ENCODE measurements at regions not wholly inside any gene's neighbourhood (a gene's known extent, or its start where the extent isn't known, plus 50 kb on each side); places are given as distances from the start of the nearest gene placed in this dataset.
"Not testable (repeated sequence)": the region's sequence is repeated elsewhere in the genome, so short reads cannot be mapped to it uniquely, and the experiment has no call there.

DNA sequence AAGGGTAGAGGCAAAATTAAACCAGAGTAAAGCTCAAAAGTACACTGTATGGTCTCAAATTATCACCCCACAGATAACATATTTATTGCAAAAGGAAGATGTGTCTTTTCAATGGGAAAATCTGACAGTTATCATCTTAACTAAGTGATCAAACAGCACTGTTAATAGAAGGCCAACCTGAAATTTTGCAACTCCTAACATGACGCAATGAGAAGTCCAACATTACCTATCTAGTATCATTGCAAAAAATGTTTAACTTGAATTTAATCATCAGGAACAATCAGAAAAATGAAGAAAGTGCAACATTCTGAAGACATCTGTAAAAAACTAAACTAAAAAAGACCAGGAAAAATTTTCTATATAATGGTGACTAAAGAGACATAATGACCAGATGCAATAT lies 156.7 kb upstream of the POGK start:
- Histone ChIP-seq H3K9ac (ENCODE audit: low read length) (no peak overlapping the region), H3K27ac (ENCODE audit: low read length) (no peak overlapping the region), H2AFZ (ENCODE audit: low read depth, low read length) (no peak overlapping the region), H3K4me2 (ENCODE audit: low read length) (no peak overlapping the region), H3K79me2 (replicated peaks; ENCODE audit: insufficient read depth, low read length) (no peaks in the 10 kb centered on the region), H3K36me3 (ENCODE audit: insufficient read depth, low read length) (no peaks in the 10 kb centered on the region), H4K20me1 (ENCODE audit: insufficient read depth) (no peaks in the 10 kb centered on the region), H3F3A (ENCODE audit: insufficient read depth, low read length, poor library complexity, severe bottlenecking) (no peaks in the 10 kb centered on the region), H3K9me3 (ENCODE audit: low read length) (no peaks in the 10 kb centered on the region), H3K4me3 (ENCODE audit: low read length) (no peak overlapping the region), H3K27me3 (ENCODE audit: insufficient read depth, low read depth, low read length) (no peaks in the 10 kb centered on the region), H3K9me2 (ENCODE audit: insufficient read depth, low read length) (no peaks in the 10 kb centered on the region)
- no peak for TF ChIP-seq MXI1 (conservative IDR thresholded peaks at IDR 0.05; ENCODE audit: poor library complexity, severe bottlenecking)
- no peak for TF ChIP-seq SMC3 (conservative IDR thresholded peaks at IDR 0.05; ENCODE audit: poor library complexity)
- TF ChIP-seq, protein P1, sequence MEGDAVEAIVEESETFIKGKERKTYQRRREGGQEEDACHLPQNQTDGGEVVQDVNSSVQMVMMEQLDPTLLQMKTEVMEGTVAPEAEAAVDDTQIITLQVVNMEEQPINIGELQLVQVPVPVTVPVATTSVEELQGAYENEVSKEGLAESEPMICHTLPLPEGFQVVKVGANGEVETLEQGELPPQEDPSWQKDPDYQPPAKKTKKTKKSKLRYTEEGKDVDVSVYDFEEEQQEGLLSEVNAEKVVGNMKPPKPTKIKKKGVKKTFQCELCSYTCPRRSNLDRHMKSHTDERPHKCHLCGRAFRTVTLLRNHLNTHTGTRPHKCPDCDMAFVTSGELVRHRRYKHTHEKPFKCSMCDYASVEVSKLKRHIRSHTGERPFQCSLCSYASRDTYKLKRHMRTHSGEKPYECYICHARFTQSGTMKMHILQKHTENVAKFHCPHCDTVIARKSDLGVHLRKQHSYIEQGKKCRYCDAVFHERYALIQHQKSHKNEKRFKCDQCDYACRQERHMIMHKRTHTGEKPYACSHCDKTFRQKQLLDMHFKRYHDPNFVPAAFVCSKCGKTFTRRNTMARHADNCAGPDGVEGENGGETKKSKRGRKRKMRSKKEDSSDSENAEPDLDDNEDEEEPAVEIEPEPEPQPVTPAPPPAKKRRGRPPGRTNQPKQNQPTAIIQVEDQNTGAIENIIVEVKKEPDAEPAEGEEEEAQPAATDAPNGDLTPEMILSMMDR (IDR thresholded peaks at IDR 0.05; ENCODE audit: poor library complexity, severe bottlenecking): no peak
- TF ChIP-seq RAD21 (conservative IDR thresholded peaks at IDR 0.05): no peak
- no peak for TF ChIP-seq EZH2 (IDR thresholded peaks at IDR 0.05; ENCODE audit: borderline replicate concordance, insufficient read depth, low read length, poor library complexity, severe bottlenecking)
- TF ChIP-seq, protein P2, sequence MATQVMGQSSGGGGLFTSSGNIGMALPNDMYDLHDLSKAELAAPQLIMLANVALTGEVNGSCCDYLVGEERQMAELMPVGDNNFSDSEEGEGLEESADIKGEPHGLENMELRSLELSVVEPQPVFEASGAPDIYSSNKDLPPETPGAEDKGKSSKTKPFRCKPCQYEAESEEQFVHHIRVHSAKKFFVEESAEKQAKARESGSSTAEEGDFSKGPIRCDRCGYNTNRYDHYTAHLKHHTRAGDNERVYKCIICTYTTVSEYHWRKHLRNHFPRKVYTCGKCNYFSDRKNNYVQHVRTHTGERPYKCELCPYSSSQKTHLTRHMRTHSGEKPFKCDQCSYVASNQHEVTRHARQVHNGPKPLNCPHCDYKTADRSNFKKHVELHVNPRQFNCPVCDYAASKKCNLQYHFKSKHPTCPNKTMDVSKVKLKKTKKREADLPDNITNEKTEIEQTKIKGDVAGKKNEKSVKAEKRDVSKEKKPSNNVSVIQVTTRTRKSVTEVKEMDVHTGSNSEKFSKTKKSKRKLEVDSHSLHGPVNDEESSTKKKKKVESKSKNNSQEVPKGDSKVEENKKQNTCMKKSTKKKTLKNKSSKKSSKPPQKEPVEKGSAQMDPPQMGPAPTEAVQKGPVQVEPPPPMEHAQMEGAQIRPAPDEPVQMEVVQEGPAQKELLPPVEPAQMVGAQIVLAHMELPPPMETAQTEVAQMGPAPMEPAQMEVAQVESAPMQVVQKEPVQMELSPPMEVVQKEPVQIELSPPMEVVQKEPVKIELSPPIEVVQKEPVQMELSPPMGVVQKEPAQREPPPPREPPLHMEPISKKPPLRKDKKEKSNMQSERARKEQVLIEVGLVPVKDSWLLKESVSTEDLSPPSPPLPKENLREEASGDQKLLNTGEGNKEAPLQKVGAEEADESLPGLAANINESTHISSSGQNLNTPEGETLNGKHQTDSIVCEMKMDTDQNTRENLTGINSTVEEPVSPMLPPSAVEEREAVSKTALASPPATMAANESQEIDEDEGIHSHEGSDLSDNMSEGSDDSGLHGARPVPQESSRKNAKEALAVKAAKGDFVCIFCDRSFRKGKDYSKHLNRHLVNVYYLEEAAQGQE (IDR thresholded peaks at IDR 0.05; ENCODE audit: borderline replicate concordance): no peak
- TF ChIP-seq POLR2AphosphoS5 (IDR thresholded peaks at IDR 0.05): no peak
- TF ChIP-seq EP300 (conservative IDR thresholded peaks at IDR 0.05; ENCODE audit: poor library complexity, severe bottlenecking): no peak
- TF ChIP-seq TAF1 (IDR thresholded peaks at IDR 0.05; ENCODE audit: low read depth): no peak

DNA sequence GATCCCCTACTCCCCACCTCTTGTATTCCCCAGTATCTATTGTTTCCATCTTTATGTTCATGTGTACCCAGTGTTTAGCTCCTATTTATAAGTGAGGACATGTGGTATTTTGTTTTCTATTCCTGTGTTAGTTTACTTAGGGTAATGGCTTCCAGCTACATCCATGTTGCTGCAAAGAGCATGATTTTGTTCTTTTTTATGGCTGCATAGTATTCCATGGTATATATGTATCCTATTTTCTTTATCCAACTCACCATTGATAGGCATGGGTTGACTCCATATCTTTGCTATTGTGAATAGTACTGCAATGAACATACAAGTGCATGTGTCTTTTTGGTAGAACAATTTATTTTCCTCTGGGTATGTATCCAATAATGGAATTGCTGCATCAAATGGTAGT lies 154.6 kb upstream of the POGK start:
- H3K9ac ChIP-seq (ENCODE audit: low read length); H3K27ac ChIP-seq (ENCODE audit: low read length); H3K4me3 ChIP-seq (ENCODE audit: low read length); H4K20me1 ChIP-seq (ENCODE audit: insufficient read depth); H3K9me3 ChIP-seq (ENCODE audit: low read length); H3K9me2 ChIP-seq (ENCODE audit: insufficient read depth, low read length); H3K4me2 ChIP-seq (ENCODE audit: low read length); H3K36me3 ChIP-seq (ENCODE audit: insufficient read depth, low read length); H3F3A ChIP-seq (ENCODE audit: insufficient read depth, low read length, poor library complexity, severe bottlenecking); H3K79me2 ChIP-seq (replicated peaks; ENCODE audit: insufficient read depth, low read length); H3K27me3 ChIP-seq (ENCODE audit: insufficient read depth, low read depth, low read length); H2AFZ ChIP-seq (ENCODE audit: low read depth, low read length): not testable (repeated sequence)

DNA sequence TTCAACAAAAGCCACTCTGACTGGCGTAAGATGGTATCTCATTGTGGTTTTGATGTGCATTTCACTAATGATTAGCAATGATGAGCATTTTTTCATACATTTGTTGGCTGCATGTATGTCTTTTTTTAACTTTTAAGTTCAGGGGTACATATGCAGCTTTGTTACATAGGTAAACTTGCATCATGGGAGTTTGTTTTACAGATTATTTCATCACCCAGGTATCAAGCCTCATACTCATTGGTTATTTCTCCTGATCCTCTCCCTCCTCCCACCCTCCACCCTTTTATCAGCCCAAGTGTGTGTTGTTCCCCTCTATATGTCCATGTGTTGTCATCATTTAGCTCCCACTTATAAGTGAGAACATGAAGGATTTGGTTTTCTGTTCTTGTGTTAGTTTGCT lies 154.1 kb upstream of the POGK start:
- Histone ChIP-seq H3K4me3 (ENCODE audit: low read length) (no peak overlapping the region), H3K4me2 (ENCODE audit: low read length) (no peak overlapping the region), H3K27ac (ENCODE audit: low read length) (no peak overlapping the region), H3K27me3 (ENCODE audit: insufficient read depth, low read depth, low read length) (no peaks in the 10 kb centered on the region), H2AFZ (ENCODE audit: low read depth, low read length) (no peak overlapping the region), H3K9me2 (ENCODE audit: insufficient read depth, low read length) (no peaks in the 10 kb centered on the region), H3F3A (ENCODE audit: insufficient read depth, low read length, poor library complexity, severe bottlenecking) (no peaks in the 10 kb centered on the region), H4K20me1 (ENCODE audit: insufficient read depth) (no peaks in the 10 kb centered on the region), H3K9me3 (ENCODE audit: low read length) (no peaks in the 10 kb centered on the region), H3K79me2 (replicated peaks; ENCODE audit: insufficient read depth, low read length) (no peaks in the 10 kb centered on the region), H3K36me3 (ENCODE audit: insufficient read depth, low read length) (no peaks in the 10 kb centered on the region), H3K9ac (ENCODE audit: low read length) (no peak overlapping the region)
- TF ChIP-seq MXI1 (conservative IDR thresholded peaks at IDR 0.05; ENCODE audit: poor library complexity, severe bottlenecking) (no peak), TAF1 (IDR thresholded peaks at IDR 0.05; ENCODE audit: low read depth) (no peak), EZH2 (IDR thresholded peaks at IDR 0.05; ENCODE audit: borderline replicate concordance, insufficient read depth, low read length, poor library complexity, severe bottlenecking) (no peak), POLR2AphosphoS5 (IDR thresholded peaks at IDR 0.05) (no peak), SMC3 (conservative IDR thresholded peaks at IDR 0.05; ENCODE audit: poor library complexity) (no peak), EP300 (conservative IDR thresholded peaks at IDR 0.05; ENCODE audit: poor library complexity, severe bottlenecking) (no peak), RAD21 (conservative IDR thresholded peaks at IDR 0.05) (no peak)
- TF ChIP-seq, protein P1 (IDR thresholded peaks at IDR 0.05; ENCODE audit: poor library complexity, severe bottlenecking): no peak
- TF ChIP-seq, protein P2 (IDR thresholded peaks at IDR 0.05; ENCODE audit: borderline replicate concordance): no peak

Measured in neural cell (in vitro differentiated cells).